Osteocyte (in vitro differentiated cells): ENCODE measurements at regions not wholly inside any gene's neighbourhood (a gene's known extent, or its start where the extent isn't known, plus 50 kb on each side); places are given as distances from the start of the nearest gene placed in this dataset.

ENCODE experiments used
- DNase-seq: peaks from one replicate; pipeline ENCODE4 v3.0.0; 2021; ENCODE audit warnings: mixed read lengths; ENCODE audit not compliant: unreplicated experiment; ENCODE audit errors: extremely low spot score
- H3K27ac Mint-ChIP-seq: one replicate; pipeline ENCODE4 v1.8.0; 2021; ENCODE audit warnings: mild to moderate bottlenecking, mixed read lengths; ENCODE audit not compliant: unreplicated experiment
- H3K27me3 Mint-ChIP-seq: one replicate; pipeline ENCODE4 v1.8.0; 2021; ENCODE audit warnings: mixed read lengths; ENCODE audit not compliant: unreplicated experiment
- H3K36me3 Mint-ChIP-seq: one replicate; pipeline ENCODE4 v1.8.0; 2021; ENCODE audit warnings: mixed read lengths; ENCODE audit not compliant: unreplicated experiment
- H3K4me1 Mint-ChIP-seq: one replicate; pipeline ENCODE4 v1.8.0; 2021; ENCODE audit warnings: mixed read lengths; ENCODE audit not compliant: unreplicated experiment
- H3K4me3 Mint-ChIP-seq: one replicate; pipeline ENCODE4 v1.8.0; 2021; ENCODE audit warnings: mild to moderate bottlenecking, moderate library complexity, mixed read lengths; ENCODE audit not compliant: unreplicated experiment
- H3K9me3 Mint-ChIP-seq: one replicate; pipeline ENCODE4 v1.8.0; 2021; ENCODE audit warnings: mixed read lengths; ENCODE audit not compliant: unreplicated experiment
- CTCF ChIP-seq: fragments of 200-600 bp; sonication (generic); IDR thresholded peaks from 2 replicates; pipeline ENCODE4 v1.5.0; 2021; ENCODE audit warnings: antibody characterized with exemption, mild to moderate bottlenecking, moderate library complexity

DNA sequence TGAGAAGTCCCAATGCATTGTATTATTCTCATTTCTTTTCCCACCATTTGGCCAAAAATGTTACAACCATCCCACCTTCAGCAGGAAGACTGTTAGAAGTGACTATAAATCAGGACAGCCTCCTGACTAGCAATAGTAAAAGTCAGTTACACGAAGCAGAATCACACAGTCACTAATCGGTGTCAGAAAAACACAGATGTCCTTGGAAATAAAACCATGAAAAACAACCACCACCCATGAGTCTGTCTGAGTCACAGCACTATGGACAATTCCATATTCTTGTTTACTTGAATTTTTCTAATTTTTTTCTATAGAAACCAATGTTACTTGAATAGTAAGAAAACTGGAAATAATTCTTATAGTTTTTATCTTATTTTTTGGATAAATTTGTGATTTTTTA, 81.9 kb upstream of the FRMD4A start:
- no peaks in the 10 kb centered on the region for H3K27me3 Mint-ChIP-seq
- DNase-seq = no peak
- H3K4me3 Mint-ChIP-seq = no peak overlapping the region
- peak overlapping the region; percentile 94 for H3K27ac Mint-ChIP-seq
- peaks cover 4% of the 10 kb centered on the region for H3K9me3 Mint-ChIP-seq
- TF ChIP-seq CTCF = no peak
- H3K4me1 Mint-ChIP-seq = peaks cover 67% of the 10 kb centered on the region
- H3K36me3 Mint-ChIP-seq = peaks cover 8% of the 10 kb centered on the region

GRCh38 chr10:14409856-14410458, 79.2 kb upstream of the FRMD4A start:
- no peak overlapping the region for H3K4me3 Mint-ChIP-seq
- peaks cover 4% of the 10 kb centered on the region for H3K9me3 Mint-ChIP-seq
- no peaks in the 10 kb centered on the region for H3K27me3 Mint-ChIP-seq
- peaks cover 65% of the 10 kb centered on the region for H3K4me1 Mint-ChIP-seq
- peak overlapping the region; percentile 90 for H3K27ac Mint-ChIP-seq
- DNase-seq = no peak
- TF ChIP-seq CTCF = no peak
- peaks cover 8% of the 10 kb centered on the region for H3K36me3 Mint-ChIP-seq

DNA sequence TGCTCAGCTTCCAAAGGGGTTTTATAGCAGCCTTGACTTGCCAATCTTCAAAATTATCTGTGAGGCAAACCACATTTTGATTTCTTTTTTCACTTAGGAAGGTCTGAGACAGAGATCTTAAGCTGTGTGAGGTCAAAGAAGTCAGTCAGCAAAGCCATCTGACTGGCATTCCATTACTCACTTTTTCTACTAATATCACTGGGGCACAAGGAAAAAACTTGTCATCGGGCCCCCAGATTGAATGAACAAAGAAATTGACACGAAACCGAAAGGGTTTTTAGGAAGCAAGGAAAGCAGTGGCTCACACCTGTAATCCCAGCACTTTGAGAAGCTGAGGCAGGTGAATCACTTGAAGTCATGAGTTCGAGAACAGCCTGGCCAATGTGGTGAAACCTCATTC, 78.5 kb upstream of the FRMD4A start:
- TF ChIP-seq CTCF = no peak
- H3K4me1 Mint-ChIP-seq = peaks cover 67% of the 10 kb centered on the region

GRCh38 chr10:14408139-14408538, 77.4 kb upstream of the FRMD4A start:
- H3K27me3 Mint-ChIP-seq = no peaks in the 10 kb centered on the region
- H3K27ac Mint-ChIP-seq = peak overlapping the region; percentile 96
- H3K4me3 Mint-ChIP-seq = no peak overlapping the region
- peaks cover 6% of the 10 kb centered on the region for H3K36me3 Mint-ChIP-seq
- no peak for DNase-seq
- peaks cover 65% of the 10 kb centered on the region for H3K4me1 Mint-ChIP-seq
- H3K9me3 Mint-ChIP-seq = no peaks in the 10 kb centered on the region
- TF ChIP-seq CTCF = no peak

More for the DNA sequence above, 78.5 kb upstream of the FRMD4A start:
- no peak overlapping the region for H3K4me3 Mint-ChIP-seq
- peaks cover 4% of the 10 kb centered on the region for H3K9me3 Mint-ChIP-seq
- H3K27ac Mint-ChIP-seq = peak overlapping the region; percentile 90
- no peaks in the 10 kb centered on the region for H3K27me3 Mint-ChIP-seq
- DNase-seq = no peak
- H3K36me3 Mint-ChIP-seq = peaks cover 8% of the 10 kb centered on the region

DNA sequence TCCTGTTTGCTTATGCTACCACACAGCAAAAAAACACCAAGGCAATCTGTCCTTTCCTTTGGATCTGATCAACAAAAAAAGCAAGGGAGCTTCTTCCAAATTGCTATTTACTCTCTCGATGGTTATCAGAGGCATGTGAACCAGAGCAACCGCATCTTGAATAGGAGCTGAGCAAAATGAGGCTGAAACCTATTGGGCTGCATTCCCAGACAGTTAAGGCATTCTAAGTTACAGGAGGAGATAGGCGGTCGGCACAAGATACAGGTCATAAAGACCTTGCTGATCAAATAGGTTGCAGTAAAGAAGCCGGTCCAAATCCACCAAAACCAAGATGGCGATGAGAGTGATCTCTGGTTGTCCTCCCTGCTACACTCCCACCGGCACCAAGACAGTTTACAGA, 76.8 kb upstream of the FRMD4A start:
- no peak for TF ChIP-seq CTCF
- Mint-ChIP-seq H3K36me3 (peaks cover 6% of the 10 kb centered on the region), H3K4me1 (peaks cover 68% of the 10 kb centered on the region), H3K27me3 (no peaks in the 10 kb centered on the region), H3K4me3 (no peak overlapping the region), H3K9me3 (no peaks in the 10 kb centered on the region), H3K27ac (peak overlapping the region; percentile 96)
- no peak for DNase-seq
